GM10266 (cell line): ENCODE measurements at regions not wholly inside any gene's neighbourhood (a gene's known extent, or its start where the extent isn't known, plus 50 kb on each side); places are given as distances from the start of the nearest gene placed in this dataset.
"Not testable (repeated sequence)": the region's sequence is repeated elsewhere in the genome, so short reads cannot be mapped to it uniquely, and the experiment has no call there.

Source experiments
- DNase-seq: peaks from one replicate; pipeline ENCODE4 v3.0.0; 2012; ENCODE audit errors: extremely low spot score
- CTCF ChIP-seq: IDR thresholded peaks from 2 replicates; pipeline ENCODE4 v1.5.1; 2012; ENCODE audit warnings: mild to moderate bottlenecking, low read depth; ENCODE audit not compliant: control insufficient read depth, insufficient read depth; ENCODE audit errors: missing control alignments

DNA sequence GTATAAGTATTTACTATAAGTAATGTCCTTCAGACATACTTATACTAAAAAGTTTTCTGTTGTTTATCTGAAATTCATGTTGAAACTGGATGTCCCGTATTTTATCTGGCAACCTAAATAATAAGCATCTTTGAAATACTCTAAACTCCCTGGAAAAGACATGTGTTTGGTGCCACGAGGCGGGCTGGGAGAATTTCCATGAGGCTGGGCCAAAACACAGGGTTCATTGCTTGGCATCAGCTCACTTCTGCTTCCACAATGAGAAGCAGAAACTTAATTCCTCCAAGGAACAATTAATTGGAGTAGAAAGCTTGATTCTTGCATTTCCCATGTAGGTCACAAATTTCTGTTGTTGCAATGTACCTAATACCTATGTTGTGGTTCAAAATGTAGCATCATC is 110.2 kb downstream of the PSMG1 start:
- TF ChIP-seq CTCF = no peak
- no peak for DNase-seq

DNA sequence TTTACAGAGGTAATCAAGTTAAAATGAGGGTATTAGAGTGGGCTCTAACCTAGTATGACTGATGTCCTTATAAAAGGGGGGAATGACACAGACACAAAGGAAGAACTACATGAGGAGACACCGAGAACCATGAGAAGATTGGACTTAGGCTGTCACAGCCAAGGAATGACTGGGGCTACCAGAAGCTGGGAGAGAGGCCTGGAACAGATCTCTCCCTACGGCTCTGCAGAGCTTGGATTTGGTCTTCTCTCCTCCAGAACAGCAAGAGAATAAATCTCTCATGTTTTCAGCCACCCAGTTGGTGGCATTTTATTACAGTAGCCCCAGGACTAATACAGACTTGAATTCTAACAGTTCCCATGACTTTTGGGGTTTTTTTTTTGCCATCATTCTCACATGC is 110.8 kb downstream of the PSMG1 start:
- no peak for DNase-seq
- no peak for TF ChIP-seq CTCF

- TF ChIP-seq CTCF = no peak
- DNase-seq = no peak
Measured at GRCh38 chr21:39071623-39072214, 111.5 kb downstream of the PSMG1 start.

DNA sequence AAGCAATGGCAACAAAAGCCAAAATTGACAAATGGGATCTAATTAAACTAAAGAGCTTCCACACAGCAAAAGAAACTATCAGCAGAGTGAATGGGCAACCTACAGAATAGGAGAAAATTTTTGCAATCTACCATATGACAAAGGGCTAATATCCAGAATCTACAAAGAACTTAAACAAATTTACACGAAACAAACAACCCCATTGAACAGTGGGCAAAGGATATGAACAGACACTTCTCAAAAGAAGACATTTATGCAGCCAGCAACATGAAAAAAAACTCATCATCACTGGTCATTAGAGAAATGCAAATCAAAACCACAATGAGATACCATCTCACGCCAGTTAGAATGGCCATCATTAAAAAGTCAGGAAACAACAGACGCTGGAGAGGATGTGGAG is 113.4 kb downstream of the PSMG1 start:
- DNase-seq = not testable (repeated sequence)

DNA sequence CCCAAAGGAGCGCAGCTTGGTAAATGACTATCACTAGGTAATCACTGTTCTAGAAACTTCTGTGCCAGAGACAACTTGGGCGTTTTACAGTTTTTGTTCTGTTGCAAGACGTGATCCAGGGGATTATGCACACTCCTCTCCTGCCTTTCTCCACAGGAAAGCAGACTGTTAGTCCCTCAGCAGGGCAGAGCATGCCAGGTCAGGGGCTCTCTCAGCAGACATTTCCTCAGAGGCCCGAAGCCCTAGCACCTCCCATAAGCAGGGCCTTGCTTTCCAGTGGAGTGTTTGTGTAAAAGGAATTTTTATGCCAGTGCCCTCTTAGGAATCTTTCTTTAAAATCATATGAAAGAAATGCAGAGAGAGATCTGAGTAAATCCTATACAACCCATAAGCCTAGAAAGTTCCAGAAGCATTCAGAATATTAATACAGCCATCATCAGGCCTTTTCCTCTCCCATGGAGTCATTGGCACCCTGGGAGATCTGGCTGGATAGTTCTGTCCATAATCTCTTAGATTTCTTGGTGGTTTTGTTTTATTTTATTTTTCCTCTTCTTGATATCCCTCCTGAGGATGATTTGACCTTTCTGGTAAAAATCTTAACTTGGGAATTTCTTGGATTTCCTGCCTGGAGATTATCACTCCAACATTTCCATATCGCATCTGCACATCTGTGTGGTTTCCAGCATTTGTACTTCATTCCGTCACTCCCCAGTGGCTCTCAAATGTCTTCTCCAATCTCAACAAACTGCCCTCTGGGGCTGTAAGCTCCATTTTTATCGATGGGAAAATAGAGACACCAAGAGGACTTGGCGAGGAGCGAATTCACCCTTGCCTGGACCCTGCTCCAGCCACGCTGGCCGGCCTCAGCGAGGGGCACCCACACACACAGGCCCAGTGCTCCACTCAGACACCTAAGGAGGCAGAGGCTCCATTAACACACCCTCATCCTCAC is 116.1 kb downstream of the PSMG1 start:
- no peak for DNase-seq
- TF ChIP-seq CTCF = no peak

- no peak for DNase-seq
- TF ChIP-seq CTCF = no peak
Measured at GRCh38 chr21:39065917-39066316, 117.3 kb downstream of the PSMG1 start.

DNA sequence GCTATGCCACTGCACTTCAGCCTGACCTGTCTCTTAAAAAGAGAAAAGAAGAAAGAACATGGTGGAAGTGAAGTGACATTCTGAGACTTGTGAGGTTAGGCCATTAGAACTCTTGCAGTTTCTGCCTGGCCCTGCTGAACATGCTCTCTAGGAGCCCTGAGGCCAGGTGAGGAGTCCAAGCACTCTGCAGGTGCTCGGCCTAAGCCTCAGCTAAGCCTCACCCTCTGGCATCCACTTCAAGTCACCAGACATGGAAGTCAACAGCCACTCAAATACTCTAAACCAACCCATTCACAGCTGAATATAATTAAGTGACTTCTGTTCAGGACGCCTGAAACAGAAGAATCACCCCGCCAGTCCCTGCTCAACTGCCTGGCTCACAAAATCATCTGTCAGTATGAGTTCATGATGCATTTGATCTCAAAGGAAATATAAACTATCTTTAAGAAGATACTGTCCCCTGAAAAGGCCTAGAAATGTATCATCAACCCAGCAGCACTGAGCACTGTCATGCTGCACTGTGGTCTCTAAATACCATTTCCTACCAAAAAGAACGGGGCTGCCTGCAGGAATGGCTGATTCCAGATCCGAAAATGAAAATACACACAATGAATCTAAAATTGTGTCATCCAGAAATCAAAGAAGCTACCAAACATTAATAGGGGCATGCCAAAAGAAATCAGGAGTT is 118.8 kb downstream of the PSMG1 start:
- DNase-seq = no peak
- TF ChIP-seq CTCF = no peak
